Inflammatory macrophage treated with lipopolysaccharide for 1 hour (primary cell): ENCODE measurements at regions not wholly inside any gene's neighbourhood (a gene's known extent, or its start where the extent isn't known, plus 50 kb on each side); places are given as distances from the start of the nearest gene placed in this dataset.

Experiments used
- DNase-seq, 2 donors: peaks; one replicate each; pipeline ENCODE4 v3.0.0-alpha.2; 2020 to 2022

DNA sequence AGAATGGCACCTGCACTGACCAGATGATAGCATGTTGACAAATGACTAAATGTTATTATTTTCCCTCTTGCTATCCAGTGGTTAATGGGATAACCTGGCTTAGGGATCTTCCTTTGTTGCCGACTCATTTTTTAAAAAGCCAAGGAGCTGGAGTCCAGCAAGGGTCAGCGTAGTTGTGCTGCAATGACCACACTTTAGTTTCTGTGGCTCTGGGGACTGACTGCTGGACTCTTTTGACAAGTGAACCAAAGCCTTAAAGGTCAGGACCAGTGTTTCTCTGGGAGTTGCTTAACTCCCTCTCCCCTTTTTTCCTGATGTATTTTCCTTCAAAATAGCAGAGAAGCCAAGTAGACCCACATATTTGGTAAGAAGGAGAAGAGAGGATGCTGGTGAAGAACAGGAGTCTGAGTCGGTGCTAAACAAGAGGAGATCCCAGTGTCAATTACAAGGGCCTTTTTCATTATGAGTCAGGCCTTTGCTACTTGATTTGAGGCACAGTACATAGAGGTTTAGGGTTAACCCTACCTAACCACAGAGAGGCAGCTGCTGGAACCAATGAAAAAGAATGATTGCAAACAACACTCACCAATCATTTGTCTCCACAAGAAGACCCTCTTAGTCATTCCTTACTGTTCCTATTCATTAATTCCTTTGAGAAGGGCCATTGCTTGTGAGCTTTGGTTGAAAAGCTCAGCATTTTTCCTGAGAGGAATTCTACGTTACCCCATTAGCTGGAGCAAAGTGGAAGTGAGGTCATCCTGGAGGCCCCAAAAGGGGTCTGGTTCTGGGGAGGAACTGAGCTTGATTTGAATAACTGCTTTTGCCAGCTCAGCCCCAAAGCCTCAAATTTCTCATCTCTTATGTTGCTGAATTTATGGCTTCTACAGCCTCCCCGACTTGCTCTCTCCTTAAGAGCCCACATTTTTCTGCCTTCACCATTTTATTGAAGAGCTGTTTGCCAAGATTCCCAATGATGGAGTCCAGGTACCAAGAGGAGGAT is 137.6 kb upstream of the HNMT start:
- no peak for DNase-seq

DNA sequence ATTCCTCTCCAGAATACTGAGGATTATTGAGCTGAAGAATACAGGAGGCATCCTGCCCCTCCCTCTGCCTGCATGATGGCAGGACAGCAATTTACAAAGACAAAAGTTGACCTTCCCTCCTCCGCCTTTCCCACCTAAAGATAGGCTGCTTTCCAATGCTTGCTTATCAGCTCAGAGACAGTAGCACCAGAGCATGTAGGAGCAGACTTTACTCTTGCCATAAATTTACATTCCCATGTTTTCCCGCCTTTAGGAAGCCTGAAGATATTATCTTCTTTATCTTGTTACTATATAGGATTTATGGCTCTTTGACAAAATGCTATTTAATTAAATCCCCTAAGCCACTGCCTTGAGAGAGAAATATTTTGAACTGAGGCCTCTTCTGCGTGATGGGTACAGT is 135.6 kb upstream of the HNMT start:
- no peak for DNase-seq

DNA sequence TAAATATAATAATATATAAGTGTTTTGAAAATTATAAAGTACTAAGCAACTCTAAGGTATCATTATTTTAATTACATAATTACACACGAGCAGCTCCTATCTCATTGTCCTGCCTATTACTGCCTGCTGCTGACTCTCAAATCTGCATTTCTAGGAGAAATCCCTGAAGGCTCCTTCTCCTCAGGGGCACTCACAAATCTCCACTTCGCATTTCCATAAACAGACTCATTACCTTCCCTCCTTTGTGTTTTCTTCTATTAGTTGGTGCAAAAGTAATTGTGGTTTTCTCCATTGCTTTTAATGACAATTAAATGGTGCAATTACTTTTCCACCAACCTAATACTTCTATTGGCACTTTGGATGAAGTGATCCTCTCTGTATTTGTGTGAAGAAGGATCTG is 135.0 kb upstream of the HNMT start:
- DNase-seq: no peak

DNA sequence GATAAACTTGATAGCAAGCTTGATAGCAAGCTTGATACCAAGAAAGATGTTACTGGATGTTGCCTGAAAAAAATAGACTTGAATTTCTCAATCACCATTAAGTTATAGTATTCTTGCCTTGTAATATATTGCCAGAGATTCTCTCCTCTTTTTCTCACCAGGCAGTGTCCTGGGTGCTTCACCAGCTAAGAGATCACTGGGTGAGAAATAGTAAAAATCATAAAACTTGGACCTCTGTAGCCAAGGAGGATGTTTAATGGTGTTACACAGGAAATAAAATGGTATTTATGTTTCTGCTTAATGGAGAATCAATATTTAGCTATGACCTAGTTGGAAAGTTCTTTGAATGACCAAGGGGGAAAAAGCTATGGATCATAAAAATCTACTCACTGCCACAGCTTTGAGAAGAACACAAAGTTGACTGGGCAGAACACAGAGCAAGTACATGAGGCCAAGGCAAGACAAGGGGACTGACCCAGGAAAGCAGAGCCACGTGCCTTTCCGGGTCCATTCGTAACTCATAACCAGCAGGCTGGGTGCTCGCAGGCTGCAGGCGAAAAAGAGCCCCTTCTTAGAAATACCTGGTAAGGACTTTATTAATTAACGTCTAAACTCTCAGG is 129.4 kb upstream of the HNMT start:
- DNase-seq: no peak

DNA sequence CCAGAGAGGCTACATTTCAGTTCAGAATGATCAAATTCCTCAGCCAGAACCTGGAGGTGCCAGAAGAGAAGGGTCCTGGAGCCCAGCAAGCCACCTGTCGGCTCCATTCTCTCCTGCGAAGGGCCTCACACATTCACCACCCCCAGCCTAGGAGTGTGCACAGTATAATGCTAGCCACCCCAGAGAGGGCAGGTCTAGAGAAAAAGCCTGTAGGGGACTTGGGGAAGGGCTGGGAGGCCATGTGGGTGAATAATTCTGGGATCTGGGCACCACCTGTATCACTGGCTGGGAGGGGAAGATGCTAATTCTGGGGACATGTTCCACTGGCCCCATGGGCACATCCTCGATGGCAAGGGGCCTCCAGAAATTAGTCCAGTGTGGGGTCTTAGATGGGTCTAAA is 127.6 kb upstream of the HNMT start:
- no peak for DNase-seq

DNA sequence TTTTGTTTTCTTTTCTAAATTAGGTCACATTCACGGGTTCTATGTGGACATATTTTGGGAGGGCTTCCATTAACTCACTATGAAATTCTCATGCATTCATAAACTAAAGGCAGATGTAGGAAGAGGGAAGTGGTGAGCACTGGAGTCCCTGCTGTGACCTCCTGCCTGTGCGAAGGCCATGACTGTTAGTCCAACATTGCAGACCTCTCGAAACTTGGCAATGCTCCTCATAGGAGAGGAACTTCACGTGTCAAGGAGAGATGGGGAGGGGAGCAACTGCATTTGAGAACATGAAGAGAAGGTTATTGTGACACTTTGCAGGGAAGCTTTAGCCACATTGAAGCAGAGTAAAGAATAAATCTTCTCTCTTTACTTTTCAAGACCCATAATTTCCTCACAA is 126.4 kb upstream of the HNMT start:
- no peak for DNase-seq

DNA sequence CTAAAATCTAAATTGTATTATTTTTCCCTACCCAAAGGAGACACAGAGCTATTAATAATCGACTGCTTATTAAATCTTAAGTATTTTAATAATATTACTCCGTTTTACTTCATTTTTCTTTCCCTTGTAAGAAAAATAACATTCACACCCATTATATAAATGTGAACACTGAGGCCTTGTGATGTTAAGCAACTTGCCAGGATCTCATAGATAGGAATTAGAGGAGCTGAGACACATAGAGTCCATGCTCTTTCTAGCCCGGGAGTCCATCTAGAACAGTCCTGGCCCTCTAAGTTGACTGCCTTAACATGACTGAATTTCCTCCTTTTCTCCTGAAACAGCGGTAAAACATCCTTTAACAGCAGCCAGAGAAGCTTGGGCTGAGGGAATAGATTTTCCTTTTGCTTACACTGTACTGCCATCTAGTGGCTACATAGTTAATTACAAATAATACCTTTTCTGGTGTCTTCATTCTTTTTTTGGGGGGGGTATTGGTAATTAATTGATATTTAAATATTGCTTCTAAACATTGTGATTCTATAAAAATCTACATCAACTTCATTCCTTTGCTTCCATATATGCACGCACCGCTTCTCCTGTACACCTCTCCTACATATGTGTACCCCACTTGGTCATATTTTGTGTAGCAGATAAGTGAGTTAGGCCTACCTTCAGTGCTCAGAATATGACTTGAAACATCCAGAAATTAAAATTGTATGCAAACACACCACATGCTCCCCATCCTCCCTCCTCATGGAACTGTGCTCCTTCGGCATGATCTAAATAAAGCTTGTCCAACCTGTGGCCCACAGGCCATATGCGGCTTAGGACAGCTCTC is 125.8 kb upstream of the HNMT start:
- peak; percentile 14 to 66 for DNase-seq

DNA sequence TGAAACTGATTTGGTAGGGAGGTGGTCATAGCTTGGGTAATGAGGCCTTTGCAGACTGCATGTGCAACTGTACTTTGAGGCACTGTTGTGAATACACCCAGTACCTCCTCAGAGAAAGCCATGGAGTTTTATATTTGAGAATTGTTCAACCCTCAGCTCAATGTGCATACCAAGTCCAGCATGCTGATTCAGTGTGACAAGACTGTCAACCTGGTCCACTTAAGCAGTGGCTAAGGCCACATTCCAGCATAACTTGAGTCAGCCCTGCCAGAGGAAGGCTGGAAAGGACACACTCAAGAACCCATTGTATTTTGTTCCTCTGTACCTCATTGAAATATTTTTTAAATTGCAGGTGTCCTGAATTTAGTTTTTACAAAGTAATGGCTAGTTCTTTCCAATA is 121.8 kb upstream of the HNMT start:
- no peak for DNase-seq

DNA sequence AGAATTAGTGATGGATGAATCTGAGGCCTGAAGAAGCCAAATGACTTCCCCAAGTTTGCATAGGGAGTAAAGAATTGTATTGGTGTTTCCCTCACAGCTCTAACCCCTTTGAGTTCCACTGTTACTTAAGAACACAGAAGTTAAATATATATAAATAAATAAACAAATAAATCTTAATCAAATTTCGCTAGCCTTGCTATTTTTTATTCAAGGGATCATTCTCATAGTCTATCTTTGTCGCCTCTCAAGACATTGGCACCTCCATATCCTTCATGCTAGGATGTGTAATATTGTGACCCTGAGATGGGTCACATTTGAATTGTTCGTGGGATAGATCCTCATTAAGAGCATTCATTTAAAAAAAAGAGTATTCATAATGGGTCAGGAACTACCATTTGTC is 121.3 kb upstream of the HNMT start:
- no peak for DNase-seq

DNA sequence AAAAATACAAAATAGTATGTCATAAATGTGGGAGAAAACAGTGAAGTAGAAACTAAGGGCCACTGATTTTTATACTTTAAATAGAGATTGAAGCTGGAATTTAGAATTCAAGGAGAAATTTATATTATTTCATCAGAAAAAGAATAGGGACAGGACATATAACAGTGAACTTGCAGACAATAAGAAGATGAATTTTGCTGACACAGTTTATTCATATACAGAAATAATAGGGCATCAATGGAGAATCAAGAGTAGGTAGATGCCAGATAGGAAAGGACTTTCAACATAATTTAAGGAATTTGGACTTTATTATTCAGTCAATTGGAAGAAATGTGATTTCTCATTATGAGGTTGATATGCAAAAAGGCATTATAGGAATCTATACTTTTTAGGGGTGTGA is 118.9 kb upstream of the HNMT start:
- no peak for DNase-seq

DNA sequence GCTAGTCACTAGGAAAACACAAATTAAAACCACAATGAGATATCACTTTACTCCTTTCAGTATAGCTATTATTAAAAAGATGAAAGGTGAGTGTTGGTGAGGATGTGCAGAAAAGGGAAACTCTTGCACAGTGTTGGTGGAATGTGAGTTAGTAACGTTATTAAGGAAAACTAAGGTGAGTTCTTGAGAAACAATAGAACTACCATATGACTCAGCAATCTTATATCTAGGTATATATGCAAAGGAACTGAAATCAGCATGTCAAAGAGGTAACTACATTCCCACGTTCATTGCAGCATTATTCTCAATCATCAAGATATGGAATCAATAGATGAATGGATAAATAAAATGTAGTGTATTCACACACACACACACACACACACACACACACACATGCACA is 117.3 kb upstream of the HNMT start:
- DNase-seq: no peak

DNA sequence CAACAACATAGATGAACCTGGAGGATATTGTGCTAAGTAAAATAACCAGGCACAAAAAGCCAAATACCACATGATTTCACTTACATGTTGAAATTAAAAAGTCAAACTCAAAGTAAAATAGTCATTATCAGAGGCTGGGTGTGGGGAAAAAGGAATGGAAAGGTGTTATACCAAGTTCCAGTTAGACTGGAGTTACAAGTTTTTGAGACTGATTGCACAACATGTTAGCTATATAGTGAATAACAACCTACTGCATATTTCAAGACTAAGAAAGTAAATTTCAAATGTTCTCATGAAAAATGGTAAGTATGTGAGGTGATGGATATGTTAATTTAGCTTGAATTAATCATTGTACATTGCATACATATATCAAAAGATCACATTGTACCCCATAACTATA is 116.8 kb upstream of the HNMT start:
- no peak for DNase-seq

DNA sequence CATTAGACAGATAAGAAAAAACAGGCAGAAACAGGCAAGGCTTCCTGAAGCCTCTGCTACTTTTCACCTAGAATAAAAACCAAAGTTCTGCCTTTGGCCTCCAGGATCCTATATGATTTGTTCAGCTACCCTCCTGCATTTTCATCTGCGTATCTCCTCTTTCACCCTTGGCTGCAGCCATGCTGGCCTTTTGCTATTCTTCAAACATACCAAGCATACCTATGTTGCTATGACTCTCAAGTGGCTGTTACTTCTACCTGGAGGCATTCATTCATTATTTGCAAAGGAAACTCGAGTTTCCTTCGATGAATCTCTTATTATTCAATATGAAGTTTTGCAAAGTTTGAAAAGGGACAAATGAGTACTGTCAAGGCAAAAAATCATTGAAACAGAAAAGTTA is 106.4 kb upstream of the HNMT start:
- DNase-seq: no peak

DNA sequence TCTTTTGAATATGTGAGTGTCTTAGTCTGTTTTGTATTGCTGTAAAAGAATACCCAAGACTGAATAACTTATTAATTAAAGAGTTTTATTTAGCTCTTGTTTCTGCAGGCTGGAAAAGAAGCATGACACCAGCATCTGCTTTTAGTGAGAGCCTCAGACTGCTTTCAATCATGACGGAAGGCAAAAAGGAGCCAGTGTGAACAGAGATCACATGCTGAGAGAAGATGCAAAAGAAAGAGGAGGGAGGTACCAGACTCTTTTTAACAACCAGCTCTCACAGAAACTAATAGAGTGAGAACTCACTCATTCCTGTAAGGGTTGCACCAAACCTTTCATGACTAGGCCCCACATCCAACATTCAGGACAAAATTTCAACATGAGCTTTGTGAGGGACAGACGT is 101.6 kb upstream of the HNMT start:
- DNase-seq: no peak

DNA sequence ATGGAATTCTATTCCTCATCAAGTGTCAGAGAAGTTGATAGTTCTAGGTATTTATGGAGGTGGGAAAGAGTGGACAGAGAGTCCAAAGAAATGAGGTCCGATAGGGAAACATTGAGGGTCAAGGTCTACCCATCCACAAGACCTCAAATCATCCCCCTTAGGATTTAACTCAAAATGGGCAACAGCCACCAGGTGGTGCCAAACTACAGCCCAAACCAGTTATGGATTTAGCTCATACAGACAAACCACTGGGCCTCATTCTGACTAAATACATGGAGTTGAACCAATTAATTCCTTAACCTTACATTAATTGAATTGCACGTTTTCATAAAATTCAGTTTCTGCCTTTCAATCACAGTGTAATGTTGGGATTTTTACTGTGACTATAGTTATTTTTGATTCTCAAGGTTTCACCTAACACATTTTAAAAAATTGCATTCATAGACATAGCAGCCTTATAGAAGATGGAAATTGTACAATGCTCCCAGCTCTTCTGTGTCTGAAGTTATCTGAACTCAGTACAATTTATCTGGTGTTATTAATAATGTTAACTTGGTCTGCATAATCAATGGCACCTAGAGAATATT is 98.2 kb upstream of the HNMT start:
- peak; percentile 23 to 68 for DNase-seq

DNA sequence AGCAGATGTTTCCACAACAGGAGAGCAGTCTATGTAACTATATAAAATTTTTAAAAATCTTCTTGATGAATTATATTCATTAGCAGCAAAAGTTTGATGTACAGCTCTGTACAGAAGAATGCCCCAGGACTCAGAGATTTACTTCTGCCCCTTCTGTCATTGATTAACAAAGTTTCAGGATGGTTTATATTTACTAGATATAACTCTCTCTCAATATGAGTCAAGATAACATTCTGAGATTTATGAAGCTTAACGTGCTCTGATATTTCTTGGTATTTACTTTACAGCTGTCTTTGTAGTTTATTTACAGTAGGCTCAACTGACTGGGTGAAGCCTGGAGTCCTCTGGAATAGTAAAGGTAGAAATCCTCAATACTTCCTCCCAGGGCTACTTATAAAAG is 93.6 kb upstream of the HNMT start:
- no peak for DNase-seq

DNA sequence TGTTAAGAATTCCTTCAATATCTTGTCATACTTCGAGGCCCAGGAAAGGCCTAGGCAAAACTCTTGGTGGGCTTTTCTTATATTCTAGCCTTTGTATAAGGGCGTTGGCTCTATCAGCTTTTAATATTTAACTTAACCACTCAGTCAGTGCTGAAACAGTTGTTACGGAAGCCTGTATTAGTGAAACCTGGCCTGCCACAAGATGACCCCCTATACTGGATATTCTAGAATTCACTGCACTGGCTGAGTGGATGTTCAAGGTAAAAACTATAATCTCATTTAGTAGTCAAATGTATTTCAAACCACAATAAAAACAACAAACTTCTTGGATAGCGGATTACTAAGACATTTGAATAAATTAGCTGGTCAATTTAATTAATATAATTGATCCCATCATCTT is 91.7 kb upstream of the HNMT start:
- no peak for DNase-seq

DNA sequence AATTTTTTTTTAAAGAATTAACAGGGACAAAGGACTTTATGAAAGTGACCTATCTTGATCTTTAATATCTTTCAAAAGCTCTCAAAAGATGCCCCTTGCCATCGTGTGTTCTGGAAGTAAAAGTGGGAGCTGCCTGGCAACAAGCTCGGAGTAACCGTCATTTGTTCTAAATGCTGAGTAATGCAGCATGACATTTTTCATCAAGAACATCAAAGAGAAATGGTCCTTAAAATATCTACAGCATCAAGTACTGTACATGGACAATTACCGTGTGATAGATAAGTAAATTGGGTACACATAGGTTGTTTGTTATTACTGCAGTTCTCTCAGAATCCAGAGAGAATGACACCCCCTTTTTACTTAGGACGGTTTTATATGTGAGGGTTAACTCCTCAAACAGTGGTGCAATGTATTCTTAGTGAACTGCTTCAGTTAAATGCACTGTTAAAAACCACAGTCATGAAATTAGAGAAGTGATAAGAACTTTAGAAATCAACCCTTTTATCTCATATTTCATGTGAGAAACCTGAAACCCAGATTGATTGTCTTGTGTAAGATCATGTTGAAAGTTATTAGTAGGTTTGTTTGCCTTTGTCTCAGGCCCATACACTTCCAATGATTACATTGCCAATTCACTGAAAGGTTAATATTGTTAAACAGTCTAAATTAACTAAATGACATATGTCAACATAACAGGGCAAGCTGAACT is 90.6 kb upstream of the HNMT start:
- no peak for DNase-seq

DNA sequence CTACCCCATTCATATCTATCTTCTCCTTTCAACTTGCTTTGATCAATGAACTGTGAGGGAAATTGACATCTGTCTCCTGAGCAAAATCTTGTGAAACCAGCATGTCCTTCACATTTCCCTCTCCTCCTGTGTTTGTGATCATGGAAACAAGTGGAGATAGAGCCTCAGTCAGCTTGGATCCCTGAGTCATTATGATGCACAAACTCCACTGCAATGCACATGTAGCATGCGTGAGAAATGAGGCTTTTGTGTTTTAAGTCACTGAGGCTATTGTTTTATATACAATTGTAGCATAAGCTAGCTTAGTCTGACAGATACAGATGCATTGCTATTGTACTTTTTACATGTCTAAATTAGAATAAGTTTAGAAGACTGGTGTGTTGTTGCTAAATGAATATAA is 85.2 kb upstream of the HNMT start:
- DNase-seq: no peak

DNA sequence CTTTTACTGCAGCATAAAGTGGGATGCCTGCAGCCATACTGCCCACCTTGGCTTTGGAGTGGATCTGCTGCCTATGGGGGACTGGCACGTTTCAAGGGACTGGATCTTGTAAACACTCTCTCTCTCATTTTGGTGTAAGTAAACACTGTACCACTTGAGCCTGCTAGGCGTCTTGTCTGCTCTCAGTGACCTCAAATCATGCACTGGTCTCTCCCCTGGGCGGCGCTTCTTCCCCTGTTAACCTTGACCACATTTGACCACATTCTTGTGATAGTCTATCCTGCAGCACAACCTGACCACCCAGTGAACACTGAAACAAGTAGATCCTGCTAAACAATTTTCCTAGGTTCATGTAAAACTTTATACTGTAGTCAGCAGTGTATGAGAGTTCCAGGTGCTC is 82.6 kb upstream of the HNMT start:
- DNase-seq: no peak

DNA sequence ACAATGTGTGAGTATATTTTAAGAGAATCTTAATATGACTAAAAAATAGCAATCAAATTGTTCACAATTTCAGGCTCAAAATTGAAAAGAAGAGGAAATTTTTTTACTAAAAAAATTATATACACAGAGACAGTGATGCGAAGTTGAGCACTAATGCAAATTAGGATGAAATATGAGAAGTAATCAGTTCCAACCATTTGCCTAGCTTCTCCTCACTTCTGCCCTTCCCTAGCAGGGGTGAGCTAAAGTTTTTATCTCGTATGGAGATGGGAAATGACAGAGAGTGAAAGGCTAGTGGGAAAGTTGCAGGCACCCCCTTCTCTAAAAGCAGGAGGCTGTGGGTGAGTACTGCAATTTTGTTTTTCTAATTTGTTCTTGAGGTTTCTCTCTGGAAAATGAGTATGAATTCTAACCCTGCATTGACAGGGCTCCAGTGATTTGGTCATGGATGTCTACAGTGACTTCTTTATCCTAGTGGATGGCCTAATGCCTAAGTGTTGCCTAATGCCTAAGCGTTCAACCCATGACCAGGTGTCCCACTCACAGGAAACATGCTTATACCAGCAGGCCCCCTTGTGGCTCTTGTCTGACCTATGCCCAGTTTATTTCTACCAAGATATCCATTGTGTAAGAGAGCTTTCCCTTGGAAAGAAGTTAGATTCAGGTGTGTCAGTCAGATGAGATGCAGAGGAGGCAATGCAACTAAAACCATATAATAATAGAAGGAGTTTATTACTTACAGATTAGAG is 78.0 kb upstream of the HNMT start:
- DNase-seq: peak in 1 of 2 donors; percentile 9

DNA sequence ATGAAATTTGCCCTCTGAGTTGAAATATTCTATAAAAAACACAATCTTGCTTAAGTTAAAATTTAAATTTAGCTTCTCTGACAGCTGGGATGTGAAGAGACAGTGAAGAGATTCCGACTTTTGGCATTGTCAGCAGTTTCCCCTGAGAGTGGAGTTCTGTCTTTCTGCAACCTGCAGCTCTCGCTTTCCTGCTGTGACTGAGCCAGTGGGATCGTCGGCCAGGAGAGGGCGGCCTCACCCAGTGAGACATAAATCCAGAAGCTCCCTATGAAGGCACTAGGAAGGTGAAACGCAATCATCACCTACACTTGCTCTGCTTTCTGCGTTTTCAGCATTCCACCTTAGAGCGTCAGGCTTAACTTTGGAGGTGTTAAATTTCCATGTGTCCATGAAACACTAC is 75.4 kb upstream of the HNMT start:
- DNase-seq: no peak
